Fibroblast of lung (primary cell): ENCODE measurements at regions not wholly inside any gene's neighbourhood (a gene's known extent, or its start where the extent isn't known, plus 50 kb on each side); places are given as distances from the start of the nearest gene placed in this dataset.
"Not testable (repeated sequence)": the region's sequence is repeated elsewhere in the genome, so short reads cannot be mapped to it uniquely, and the experiment has no call there.

ENCODE experiments used
- DNase-seq, 2 donors: peaks; one replicate each; pipeline versions ENCODE4 v3.0.0 to v3.0.0-alpha.2; 2010; ENCODE audit warnings: low read depth in 2 of 2
- H2AFZ ChIP-seq: 2 replicates; pipeline ENCODE4 v1.5.1; 2012; ENCODE audit warnings: low read length, control low read depth, inconsistent platforms
- H3K27ac ChIP-seq: 2 replicates; pipeline ENCODE4 v1.5.1; 2011; ENCODE audit warnings: low read length, control low read depth; ENCODE audit not compliant: insufficient read depth
- H3K27me3 ChIP-seq: 2 replicates; pipeline ENCODE4 v1.5.1; 2011; ENCODE audit warnings: mild to moderate bottlenecking, low read length; ENCODE audit not compliant: control insufficient read depth, insufficient read depth
- H3K36me3 ChIP-seq: 2 replicates; pipeline ENCODE4 v1.5.1; 2011; ENCODE audit warnings: low read length; ENCODE audit not compliant: control insufficient read depth, insufficient read depth
- H3K4me1 ChIP-seq: 2 replicates; pipeline ENCODE4 v1.5.1; 2011; ENCODE audit warnings: low read length; ENCODE audit not compliant: control insufficient read depth, insufficient read depth; ENCODE audit errors: extremely low read depth
- H3K4me2 ChIP-seq: 2 replicates; pipeline ENCODE4 v1.5.1; 2011; ENCODE audit warnings: low read length, control low read depth; ENCODE audit not compliant: insufficient read depth; ENCODE audit errors: extremely low read depth
- H3K4me3 ChIP-seq, 4 experiments: fragments of 200-600 bp in 1 of 4; sonication (generic) in 1 of 4; replicated peaks in 1 of 4; 2 replicates each; pipeline ENCODE4 v1.5.1; 2011 to 2016; ENCODE audit warnings: low read length in 4 of 4, low read depth in 3 of 4, mild to moderate bottlenecking in 3 of 4, control low read depth in 2 of 4, inconsistent platforms in 1 of 4, mixed read lengths in 1 of 4; ENCODE audit not compliant: insufficient read depth in 1 of 4; ENCODE audit errors: control extremely low read depth in 1 of 4
- H3K79me2 ChIP-seq: 2 replicates; pipeline ENCODE4 v1.5.1; 2012; ENCODE audit warnings: mild to moderate bottlenecking, low read length, inconsistent platforms; ENCODE audit not compliant: control insufficient read depth, insufficient read depth
- H3K9ac ChIP-seq: 2 replicates; pipeline ENCODE4 v1.5.1; 2011; ENCODE audit warnings: mild to moderate bottlenecking, low read length, control low read depth; ENCODE audit not compliant: insufficient read depth
- H3K9me3 ChIP-seq: 2 replicates; pipeline ENCODE4 v1.5.1; 2012; ENCODE audit warnings: low read depth, low read length; ENCODE audit not compliant: control insufficient read depth, insufficient read depth
- H4K20me1 ChIP-seq: 2 replicates; pipeline ENCODE4 v1.5.1; 2011; ENCODE audit warnings: low read length; ENCODE audit not compliant: control insufficient read depth, insufficient read depth; ENCODE audit errors: extremely low read depth
- CTCF ChIP-seq, 2 donors: IDR thresholded peaks in 1 of 2; conservative IDR thresholded peaks in 1 of 2; 1 replicate in 1 of 2; 2 replicates in 1 of 2; pipeline ENCODE4 v1.5.1; 2011 to 2012; ENCODE audit warnings: low read length in 2 of 2, control low read depth in 1 of 2, inconsistent platforms in 1 of 2, low read depth in 1 of 2, mild to moderate bottlenecking in 1 of 2
- EZH2 ChIP-seq: IDR thresholded peaks from 2 replicates; pipeline ENCODE4 v1.5.1; 2012; ENCODE audit warnings: low read length, control low read depth, mild to moderate bottlenecking; ENCODE audit errors: missing control alignments

GRCh38 chr16:29141586-29142324 is 156.9 kb downstream of the LAT start:
- Histone ChIP-seq H3K4me3 (no peak overlapping the region), H3K4me1 (no peaks in the 10 kb centered on the region), H4K20me1 (no peaks in the 10 kb centered on the region), H3K4me2 (no peak overlapping the region), H3K27me3 (no peaks in the 10 kb centered on the region), H3K79me2 (no peaks in the 10 kb centered on the region), H3K27ac (no peak overlapping the region), H2AFZ (no peak overlapping the region), H3K36me3 (no peaks in the 10 kb centered on the region), H3K9me3 (no peaks in the 10 kb centered on the region), H3K9ac (no peak overlapping the region)
- TF ChIP-seq EZH2 (no peak), CTCF (conservative IDR thresholded peaks at IDR 0.05 in 1 of 2, IDR thresholded peaks at IDR 0.05 in 1 of 2; ENCODE audit: low read depth in 1 of 2, low read length in 2 of 2) (no peak)
- DNase-seq = no peak

DNA sequence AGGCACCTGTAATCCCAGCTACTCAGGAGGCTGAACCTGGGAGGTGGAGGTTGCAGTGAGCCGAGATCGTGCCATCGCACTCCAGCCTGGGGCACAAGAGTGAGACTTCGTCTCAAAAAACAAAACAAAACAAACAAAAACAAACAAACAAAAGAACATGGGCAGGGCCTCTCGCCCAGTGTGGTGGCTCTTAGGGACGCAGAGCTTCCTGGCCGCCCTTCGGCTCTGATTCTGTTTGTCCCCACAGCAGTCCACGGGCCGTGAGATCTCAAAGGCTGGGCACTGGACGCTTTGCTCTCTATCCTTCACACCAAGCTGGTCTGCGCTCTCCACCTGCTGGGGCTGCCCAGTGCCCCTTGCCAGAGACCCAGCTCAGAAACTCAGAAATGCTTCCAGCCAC is 156.3 kb downstream of the LAT start:
- H3K79me2 ChIP-seq, DNase-seq, H3K9me3 ChIP-seq, H3K27me3 ChIP-seq, H3K4me1 ChIP-seq, H3K4me3 ChIP-seq, H2AFZ ChIP-seq, H3K36me3 ChIP-seq, H4K20me1 ChIP-seq, H3K27ac ChIP-seq, H3K9ac ChIP-seq, H3K4me2 ChIP-seq: not testable (repeated sequence)

DNA sequence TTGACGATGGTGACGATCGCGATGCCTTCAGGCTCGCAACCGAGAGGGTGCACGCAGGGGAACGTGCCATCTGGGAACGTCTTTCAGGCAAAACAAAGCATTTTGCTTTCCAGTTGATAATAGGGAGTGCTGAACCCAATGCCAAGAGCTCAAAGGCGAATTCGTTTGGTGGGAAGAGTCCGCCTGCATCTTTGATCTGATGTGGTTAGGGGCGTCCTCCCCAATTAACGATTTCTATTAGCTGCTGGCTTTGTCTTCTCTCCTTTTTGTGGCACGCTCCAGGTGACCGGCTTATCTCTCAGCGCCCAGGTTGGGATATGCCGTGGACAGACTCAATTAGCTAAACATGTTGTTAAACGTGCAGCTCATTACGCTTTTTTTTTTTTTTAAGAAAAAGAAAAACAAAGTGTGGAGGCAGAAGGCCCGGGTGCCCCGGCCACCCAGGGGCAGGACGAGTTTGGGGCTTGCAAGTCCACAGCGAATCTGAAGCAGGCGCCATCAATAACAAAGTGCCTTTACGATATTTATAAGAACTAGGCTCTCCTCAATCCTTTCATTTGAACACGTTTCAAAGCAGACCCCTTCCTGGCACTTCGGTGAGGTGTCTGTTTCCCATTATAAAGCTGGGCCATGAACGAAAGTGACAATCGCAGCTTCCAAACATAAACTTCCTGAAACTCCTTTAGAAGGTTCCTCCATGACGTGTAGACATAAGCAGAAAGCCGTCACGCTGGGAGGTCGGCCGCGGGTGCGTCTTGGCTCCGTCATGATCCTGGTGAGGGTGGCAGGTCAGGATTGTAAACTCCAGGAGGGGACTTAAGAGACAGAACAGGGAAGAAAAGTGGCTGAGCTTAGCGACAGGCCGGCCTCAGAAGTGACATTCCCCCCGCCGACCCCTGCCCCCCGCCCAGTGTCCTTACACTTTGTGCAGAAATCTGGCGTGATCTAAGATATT is 155.3 kb downstream of the LAT start:
- not testable (repeated sequence) for H3K79me2 ChIP-seq, H3K4me2 ChIP-seq, H2AFZ ChIP-seq, H4K20me1 ChIP-seq, H3K9ac ChIP-seq, H3K36me3 ChIP-seq, H3K27ac ChIP-seq, H3K9me3 ChIP-seq, H3K27me3 ChIP-seq, H3K4me3 ChIP-seq, H3K4me1 ChIP-seq
- peak in 1 of 2 donors; percentile 18 for DNase-seq
